Vagina (tissue), 2 donors: ENCODE measurements at regions not wholly inside any gene's neighbourhood (a gene's known extent, or its start where the extent isn't known, plus 50 kb on each side); places are given as distances from the start of the nearest gene placed in this dataset.

Experiments
- POLR2A ChIP-seq, 2 donors: fragments of 450-650 bp; IDR thresholded peaks; one replicate each; pipeline ENCODE4 v1.6.1; 2017; ENCODE audit warnings: antibody characterized with exemption in 2 of 2, mild to moderate bottlenecking in 2 of 2, moderate library complexity in 2 of 2
- POLR2AphosphoS5 ChIP-seq, 2 donors: sonication (generic); formaldehyde crosslinking; IDR thresholded peaks; one replicate each; pipeline ENCODE4 v1.9.0; 2017; ENCODE audit warnings: antibody characterized with exemption in 2 of 2, mild to moderate bottlenecking in 2 of 2, low read depth in 1 of 2; ENCODE audit not compliant: insufficient read depth in 1 of 2

- TF ChIP-seq POLR2AphosphoS5 (IDR thresholded peaks at IDR 0.05; ENCODE audit: insufficient read depth in 1 of 2, low read depth in 1 of 2) (peak in 1 of 2 donors; percentile 14), POLR2A (IDR thresholded peaks at IDR 0.05) (no peak)
These were observed 428.1 kb upstream of the NOX3 start for GRCh38 chr6:155883741-155884140.
